22Rv1 (cell line): ENCODE measurements at regions not wholly inside any gene's neighbourhood (a gene's known extent, or its start where the extent isn't known, plus 50 kb on each side); places are given as distances from the start of the nearest gene placed in this dataset.

Experiments used
- CTCF ChIP-seq: fragments of 450-650 bp; IDR thresholded peaks from 2 replicates; pipeline ENCODE4 v1.5.1; 2017; ENCODE audit warnings: mild to moderate bottlenecking
- ZFX ChIP-seq: fragments of 450-650 bp; IDR thresholded peaks from 2 replicates; pipeline ENCODE4 v1.6.1; 2017; ENCODE audit warnings: antibody characterized with exemption, borderline replicate concordance

GRCh38 chr5:86525622-86526021, 92.1 kb upstream of the COX7C start:
- no peak for TF ChIP-seq CTCF
- TF ChIP-seq ZFX = no peak
